Esophagus squamous epithelium (tissue), 4 donors: ENCODE measurements at regions not wholly inside any gene's neighbourhood (a gene's known extent, or its start where the extent isn't known, plus 50 kb on each side); places are given as distances from the start of the nearest gene placed in this dataset.

ENCODE experiments used
- POLR2A ChIP-seq, 4 donors: fragments of 450-650 bp; IDR thresholded peaks; one replicate each; pipeline ENCODE4 v1.6.1; 2017; ENCODE audit warnings: antibody characterized with exemption in 4 of 4, mild to moderate bottlenecking in 4 of 4, moderate library complexity in 3 of 4
- TF ChIP-seq, protein P1 (sequence below), 6 experiments: fragments of 450-650 bp in 4 of 6; fragments of 200-600 bp in 2 of 6; sonication (generic) in 2 of 6; IDR thresholded peaks; one replicate each; pipeline ENCODE4 v1.5.1; 2016 to 2019; ENCODE audit warnings: antibody characterized with exemption in 6 of 6, mild to moderate bottlenecking in 4 of 6, moderate library complexity in 4 of 6

DNA sequence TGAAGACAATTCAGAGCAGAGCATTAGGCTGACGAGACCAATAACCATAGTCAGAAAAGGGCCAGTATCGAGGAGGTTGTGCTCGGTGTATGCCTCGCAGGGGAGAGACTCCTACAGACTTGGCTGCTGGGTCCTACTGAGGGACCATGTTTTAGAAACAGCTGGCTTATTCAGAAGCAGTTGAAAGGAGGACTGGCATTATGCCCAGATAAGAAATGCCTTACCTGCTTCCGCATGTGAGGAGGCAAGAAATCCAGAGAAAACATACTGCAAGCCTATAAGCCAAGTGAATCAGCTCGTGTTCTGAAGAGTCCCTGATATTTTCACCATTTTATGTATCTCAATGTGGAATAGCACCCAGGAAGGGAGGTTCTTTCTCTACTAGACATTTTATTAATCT lies 434.7 kb downstream of the GRB14 start:
- TF ChIP-seq, protein P1, sequence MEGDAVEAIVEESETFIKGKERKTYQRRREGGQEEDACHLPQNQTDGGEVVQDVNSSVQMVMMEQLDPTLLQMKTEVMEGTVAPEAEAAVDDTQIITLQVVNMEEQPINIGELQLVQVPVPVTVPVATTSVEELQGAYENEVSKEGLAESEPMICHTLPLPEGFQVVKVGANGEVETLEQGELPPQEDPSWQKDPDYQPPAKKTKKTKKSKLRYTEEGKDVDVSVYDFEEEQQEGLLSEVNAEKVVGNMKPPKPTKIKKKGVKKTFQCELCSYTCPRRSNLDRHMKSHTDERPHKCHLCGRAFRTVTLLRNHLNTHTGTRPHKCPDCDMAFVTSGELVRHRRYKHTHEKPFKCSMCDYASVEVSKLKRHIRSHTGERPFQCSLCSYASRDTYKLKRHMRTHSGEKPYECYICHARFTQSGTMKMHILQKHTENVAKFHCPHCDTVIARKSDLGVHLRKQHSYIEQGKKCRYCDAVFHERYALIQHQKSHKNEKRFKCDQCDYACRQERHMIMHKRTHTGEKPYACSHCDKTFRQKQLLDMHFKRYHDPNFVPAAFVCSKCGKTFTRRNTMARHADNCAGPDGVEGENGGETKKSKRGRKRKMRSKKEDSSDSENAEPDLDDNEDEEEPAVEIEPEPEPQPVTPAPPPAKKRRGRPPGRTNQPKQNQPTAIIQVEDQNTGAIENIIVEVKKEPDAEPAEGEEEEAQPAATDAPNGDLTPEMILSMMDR (IDR thresholded peaks at IDR 0.05): no peak
- TF ChIP-seq POLR2A (IDR thresholded peaks at IDR 0.05): no peak
